Mucosa of rectum (tissue), 2 donors: ENCODE measurements at regions not wholly inside any gene's neighbourhood (a gene's known extent, or its start where the extent isn't known, plus 50 kb on each side); places are given as distances from the start of the nearest gene placed in this dataset.

Experiments used
- H3K27ac ChIP-seq, 2 donors: one replicate each; pipeline ENCODE4 v1.7.0; 2013; ENCODE audit warnings: inconsistent platforms in 2 of 2, low read depth in 2 of 2, low read length in 2 of 2
- H3K27me3 ChIP-seq, 2 donors: one replicate each; pipeline ENCODE4 v1.7.0; 2013; ENCODE audit warnings: low read length in 2 of 2; ENCODE audit not compliant: control insufficient read depth in 2 of 2, insufficient read depth in 2 of 2
- H3K36me3 ChIP-seq, 2 donors: one replicate each; pipeline ENCODE4 v1.7.0; 2013; ENCODE audit warnings: low read length in 2 of 2; ENCODE audit not compliant: control insufficient read depth in 2 of 2, insufficient read depth in 2 of 2
- H3K4me1 ChIP-seq, 2 donors: one replicate each; pipeline ENCODE4 v1.7.0; 2013; ENCODE audit warnings: low read length in 2 of 2, mild to moderate bottlenecking in 1 of 2; ENCODE audit not compliant: control insufficient read depth in 2 of 2, insufficient read depth in 2 of 2
- H3K4me3 ChIP-seq, 2 donors: one replicate each; pipeline ENCODE4 v1.7.0; 2013; ENCODE audit warnings: low read length in 2 of 2
- H3K9ac ChIP-seq, 2 donors: one replicate each; pipeline ENCODE4 v1.7.0; 2013; ENCODE audit warnings: low read length in 2 of 2, low read depth in 1 of 2, mild to moderate bottlenecking in 1 of 2
- H3K9me3 ChIP-seq, 2 donors: one replicate each; pipeline ENCODE4 v1.7.0; 2013; ENCODE audit warnings: low read length in 2 of 2; ENCODE audit not compliant: control insufficient read depth in 2 of 2
- donor health status: healthy.
- donor health status: Normal muscosa, but diverticular disease.

DNA sequence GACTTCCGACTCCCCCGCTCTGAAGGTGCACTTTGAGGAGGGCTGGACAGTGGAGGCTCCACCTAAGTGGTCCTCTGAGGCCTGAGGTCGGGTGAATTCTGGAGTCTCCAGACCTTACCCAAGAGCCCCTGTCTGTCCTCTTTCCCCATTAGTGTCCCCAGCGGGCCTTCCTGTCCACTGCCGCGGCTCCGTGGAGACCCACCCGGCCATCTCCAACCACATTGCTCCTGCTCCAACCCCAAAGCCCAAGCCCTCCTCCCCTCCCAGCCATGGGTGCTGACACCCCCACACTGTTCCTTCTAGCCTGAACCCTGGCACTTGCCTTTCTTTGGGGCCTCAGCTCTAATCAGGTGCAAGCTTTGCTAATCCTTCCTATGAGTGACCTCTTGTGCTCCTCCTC is 283.1 kb upstream of the TNRC6C start:
- Histone ChIP-seq H3K27me3 (peaks cover 0 to 5% of the 10 kb centered on the region in 2 donors), H3K4me1 (no peaks in the 10 kb centered on the region), H3K27ac (no peak overlapping the region), H3K4me3 (no peak overlapping the region), H3K9me3 (no peaks in the 10 kb centered on the region), H3K9ac (no peak overlapping the region), H3K36me3 (no peaks in the 10 kb centered on the region)

- Histone ChIP-seq H3K9ac (no peak overlapping the region), H3K27ac (no peak overlapping the region), H3K4me1 (no peaks in the 10 kb centered on the region), H3K36me3 (no peaks in the 10 kb centered on the region), H3K4me3 (no peak overlapping the region), H3K9me3 (no peaks in the 10 kb centered on the region), H3K27me3 (peaks cover 0 to 5% of the 10 kb centered on the region in 2 donors)
Measured at GRCh38 chr17:77675816-77676215, 282.7 kb upstream of the TNRC6C start.

DNA sequence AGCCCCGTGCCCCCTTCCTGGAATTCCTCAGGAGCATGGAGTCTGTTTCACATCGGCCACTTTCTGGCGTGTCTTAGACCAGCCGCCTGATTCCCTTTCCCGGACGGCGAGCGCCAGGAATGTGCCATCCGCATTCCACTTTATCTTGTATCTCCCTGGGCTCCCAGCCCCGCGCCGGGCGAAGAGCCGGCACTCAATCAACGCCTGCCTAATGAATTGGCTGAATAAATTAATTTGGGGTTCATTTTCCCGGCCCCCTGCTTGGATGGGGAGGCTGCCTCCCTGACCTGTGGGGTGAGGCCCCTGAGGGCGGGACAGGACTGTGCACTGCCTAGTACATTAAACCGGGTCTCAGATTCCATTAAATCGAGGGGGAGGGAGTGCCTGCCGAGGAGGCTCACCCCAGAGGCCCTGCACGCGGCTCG is 282.3 kb upstream of the TNRC6C start:
- H3K27me3 ChIP-seq: peaks cover 0 to 5% of the 10 kb centered on the region in 2 donors
- H3K4me1 ChIP-seq: no peaks in the 10 kb centered on the region
- H3K36me3 ChIP-seq: no peaks in the 10 kb centered on the region
- no peak overlapping the region for H3K9ac ChIP-seq
- no peaks in the 10 kb centered on the region for H3K9me3 ChIP-seq
- no peak overlapping the region for H3K4me3 ChIP-seq
- no peak overlapping the region for H3K27ac ChIP-seq

DNA sequence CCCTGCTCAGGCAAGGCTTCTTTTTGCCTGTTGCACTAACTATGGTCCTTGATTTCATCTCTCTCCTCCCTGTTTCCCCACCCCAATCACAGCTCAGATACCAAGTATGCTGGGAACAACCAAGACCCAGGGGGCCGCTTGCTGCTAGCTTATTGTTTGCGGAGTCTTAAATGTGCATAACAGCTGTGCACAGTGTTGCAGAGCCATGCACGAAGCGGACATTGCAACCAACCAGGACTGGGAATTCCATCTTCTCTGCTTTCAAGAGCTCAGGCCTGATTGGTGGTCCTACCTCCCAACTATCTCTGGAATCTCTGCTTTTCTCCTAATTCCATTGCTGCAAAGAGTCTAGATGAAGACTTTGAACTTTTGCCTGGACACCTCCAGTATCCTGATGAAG is 281.3 kb upstream of the TNRC6C start:
- H3K9me3 ChIP-seq: no peaks in the 10 kb centered on the region
- no peaks in the 10 kb centered on the region for H3K4me1 ChIP-seq
- H3K9ac ChIP-seq: no peak overlapping the region
- no peak overlapping the region for H3K27ac ChIP-seq
- no peak overlapping the region for H3K4me3 ChIP-seq
- H3K36me3 ChIP-seq: no peaks in the 10 kb centered on the region
- peaks cover 0 to 5% of the 10 kb centered on the region in 2 donors for H3K27me3 ChIP-seq

DNA sequence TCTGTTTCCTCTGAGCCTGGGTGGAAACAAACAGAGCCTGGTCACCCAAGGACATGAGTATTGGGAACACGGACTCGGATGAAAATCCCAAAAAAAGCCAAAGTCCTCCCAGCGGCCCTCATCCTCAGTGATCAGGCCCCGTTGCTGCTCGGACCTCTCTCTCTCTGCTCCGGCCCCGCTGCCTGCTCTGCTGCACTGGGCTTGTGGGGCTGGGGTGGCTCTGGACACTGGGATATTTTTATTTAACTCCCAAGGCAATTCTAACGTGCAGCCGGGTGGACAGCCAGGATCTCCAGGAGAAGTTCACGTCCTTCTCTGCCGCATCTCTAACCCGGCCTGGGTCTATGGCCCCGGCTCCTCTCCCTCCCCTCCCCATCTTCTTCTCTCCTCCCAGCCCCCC is 280.9 kb upstream of the TNRC6C start:
- Histone ChIP-seq H3K27ac (no peak overlapping the region), H3K4me1 (no peaks in the 10 kb centered on the region)

GRCh38 chr17:77679589-77679988 is 278.9 kb upstream of the TNRC6C start:
- Histone ChIP-seq H3K4me3 (no peak overlapping the region), H3K36me3 (no peaks in the 10 kb centered on the region), H3K4me1 (no peaks in the 10 kb centered on the region), H3K9me3 (no peaks in the 10 kb centered on the region), H3K27me3 (peaks cover 0 to 5% of the 10 kb centered on the region in 2 donors), H3K27ac (no peak overlapping the region), H3K9ac (no peak overlapping the region)

More for the DNA sequence above, 280.9 kb upstream of the TNRC6C start:
- H3K27me3 ChIP-seq: peaks cover 0 to 5% of the 10 kb centered on the region in 2 donors
- H3K36me3 ChIP-seq: no peaks in the 10 kb centered on the region
- no peaks in the 10 kb centered on the region for H3K9me3 ChIP-seq
- no peak overlapping the region for H3K9ac ChIP-seq
- H3K4me3 ChIP-seq: no peak overlapping the region

- H3K4me3 ChIP-seq: no peak overlapping the region
- H3K4me1 ChIP-seq: no peaks in the 10 kb centered on the region
- H3K36me3 ChIP-seq: no peaks in the 10 kb centered on the region
- H3K27me3 ChIP-seq: peaks cover 0 to 8% of the 10 kb centered on the region in 2 donors
- H3K27ac ChIP-seq: peak overlapping the region in 1 of 2 donors; percentile 23
- no peaks in the 10 kb centered on the region for H3K9me3 ChIP-seq
- no peak overlapping the region for H3K9ac ChIP-seq
Measured at GRCh38 chr17:77681861-77682260, 276.6 kb upstream of the TNRC6C start.

- peaks cover 0 to 5% of the 10 kb centered on the region in 2 donors for H3K27me3 ChIP-seq
- H3K27ac ChIP-seq: no peak overlapping the region
- no peak overlapping the region for H3K9ac ChIP-seq
- H3K4me3 ChIP-seq: no peak overlapping the region
- no peaks in the 10 kb centered on the region for H3K36me3 ChIP-seq
- no peaks in the 10 kb centered on the region for H3K9me3 ChIP-seq
- no peaks in the 10 kb centered on the region for H3K4me1 ChIP-seq
Measured at GRCh38 chr17:77684803-77685798, 273.4 kb upstream of the TNRC6C start.

DNA sequence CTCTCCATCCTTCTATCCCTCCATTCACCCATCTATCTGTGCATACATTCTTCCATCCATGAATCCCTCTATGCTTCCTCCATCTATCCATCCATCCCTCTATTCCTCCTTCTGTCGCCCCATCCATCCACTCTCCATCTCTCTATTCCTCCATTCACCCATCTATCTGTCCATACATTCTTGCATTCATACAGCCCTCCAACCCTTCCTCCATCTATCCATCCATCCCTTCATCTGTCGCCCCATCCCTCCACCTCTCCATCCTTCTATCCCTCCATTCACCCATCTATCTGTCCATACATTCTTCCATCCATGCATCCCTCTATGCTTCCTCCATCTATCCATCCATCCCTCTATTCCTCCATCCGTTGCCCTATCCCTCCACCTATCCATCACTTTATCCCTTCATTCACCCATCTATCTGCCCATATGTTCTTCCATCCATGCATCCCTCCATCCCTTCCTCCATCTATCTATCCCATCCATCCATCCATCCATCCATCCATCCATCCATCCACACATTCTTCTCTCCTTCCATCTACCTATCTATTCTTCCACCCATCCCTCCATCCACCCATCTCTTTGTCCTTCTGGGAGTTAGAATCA is 272.5 kb upstream of the TNRC6C start:
- H3K9me3 ChIP-seq: no peaks in the 10 kb centered on the region
- H3K4me3 ChIP-seq: no peak overlapping the region
- no peak overlapping the region for H3K9ac ChIP-seq
- H3K36me3 ChIP-seq: no peaks in the 10 kb centered on the region
- H3K4me1 ChIP-seq: peaks cover 1 to 4% of the 10 kb centered on the region in 2 donors
- no peak overlapping the region for H3K27ac ChIP-seq
- peaks cover 0 to 5% of the 10 kb centered on the region in 2 donors for H3K27me3 ChIP-seq

GRCh38 chr17:77686903-77687302 is 271.6 kb upstream of the TNRC6C start:
- Histone ChIP-seq H3K4me1 (peaks cover 4% of the 10 kb centered on the region in 2 donors), H3K27ac (no peak overlapping the region), H3K9me3 (no peaks in the 10 kb centered on the region), H3K27me3 (peaks cover 4 to 9% of the 10 kb centered on the region in 2 donors), H3K36me3 (no peaks in the 10 kb centered on the region), H3K4me3 (no peak overlapping the region), H3K9ac (no peak overlapping the region)
